AG09319 (cell line): ENCODE measurements at regions not wholly inside any gene's neighbourhood (a gene's known extent, or its start where the extent isn't known, plus 50 kb on each side); places are given as distances from the start of the nearest gene placed in this dataset.

Experiments used
- DNase-seq: peaks from one replicate; pipeline ENCODE4 v3.0.0-alpha.2; 2010; ENCODE audit warnings: low read depth; ENCODE audit errors: extremely low read depth
- CTCF ChIP-seq: IDR thresholded peaks from 2 replicates; pipeline ENCODE4 v1.5.1; 2011; ENCODE audit warnings: low read depth, mild to moderate bottlenecking, inconsistent platforms, low read length, moderate library complexity

- TF ChIP-seq CTCF: no peak
- no peak for DNase-seq
Observed at GRCh38 chr7:25998499-25998898, 153.5 kb upstream of the NFE2L3 start.

- TF ChIP-seq CTCF: no peak
Observed at GRCh38 chr7:26000841-26001240, 151.2 kb upstream of the NFE2L3 start.

GRCh38 chr7:26001662-26002244, 150.2 kb upstream of the NFE2L3 start:
- TF ChIP-seq CTCF: no peak
- no peak for DNase-seq

More at GRCh38 chr7:26000841-26001240, 151.2 kb upstream of the NFE2L3 start:
- DNase-seq: no peak

GRCh38 chr7:26005683-26006410, 146.2 kb upstream of the NFE2L3 start:
- no peak for DNase-seq
- TF ChIP-seq CTCF: no peak

GRCh38 chr7:26006426-26006825, 145.6 kb upstream of the NFE2L3 start:
- no peak for TF ChIP-seq CTCF
- no peak for DNase-seq

GRCh38 chr7:26007510-26007909, 144.5 kb upstream of the NFE2L3 start:
- DNase-seq: no peak
- no peak for TF ChIP-seq CTCF

- no peak for TF ChIP-seq CTCF
- no peak for DNase-seq
Observed at GRCh38 chr7:26008428-26008827, 143.6 kb upstream of the NFE2L3 start.
